ENCODE measurements at regions not wholly inside any gene's neighbourhood (a gene's known extent, or its start where the extent isn't known, plus 50 kb on each side); places are given as distances from the start of the nearest gene placed in this dataset.

- Histone ChIP-seq H3K4me3 (no peak overlapping the region), H3K27me3 (no peaks in the 10 kb centered on the region), H3K9me3 (no peaks in the 10 kb centered on the region), H3K27ac (peak overlapping the region in 1 of 12 donors; percentile 25), H3K4me1 (peaks cover 0 to 49% (median 30%) of the 10 kb centered on the region in 12 donors), H3K36me3 (no peaks in the 10 kb centered on the region)
- ATAC-seq (peak in 2 of 4 donors; percentile 16 to 42), DNase-seq (no peak)
- intact Hi-C loops (cut with DNase I): no loop called here
- TF ChIP-seq CTCF (IDR thresholded peaks at IDR 0.05): no peak
- TF ChIP-seq POLR2A (IDR thresholded peaks at IDR 0.05): no peak
- WGBS, 4 donors: 48 to 55% (median 50%) methylated on average over 7 of the region's 7 CpGs
These were observed 265.4 kb upstream of the PLET1 start for GRCh38 chr11:112525844-112526590.

- Histone ChIP-seq H3K36me3 (no peaks in the 10 kb centered on the region), H3K9me3 (no peaks in the 10 kb centered on the region), H3K27me3 (no peaks in the 10 kb centered on the region), H3K4me3 (no peak overlapping the region), H3K27ac (no peak overlapping the region), H3K4me1 (peaks cover 0 to 49% (median 30%) of the 10 kb centered on the region in 12 donors)
- no peak for TF ChIP-seq CTCF (IDR thresholded peaks at IDR 0.05)
- TF ChIP-seq POLR2A (IDR thresholded peaks at IDR 0.05): no peak
- 59 to 70% (median 67%) methylated on average over 2 of the region's 2 CpGs for WGBS, 4 donors
- peak in 2 of 4 donors; percentile 37 to 41 for ATAC-seq
- intact Hi-C loops (cut with DNase I): no loop called here
- DNase-seq: no peak
These were observed 266.2 kb upstream of the PLET1 start for GRCh38 chr11:112526699-112527416.

- Histone ChIP-seq H3K36me3 (no peaks in the 10 kb centered on the region), H3K27me3 (no peaks in the 10 kb centered on the region), H3K4me3 (no peak overlapping the region), H3K4me1 (peaks cover 0 to 35% (median 23%) of the 10 kb centered on the region in 12 donors), H3K27ac (no peak overlapping the region), H3K9me3 (no peaks in the 10 kb centered on the region)
- ATAC-seq: no peak
- no peak for TF ChIP-seq POLR2A (IDR thresholded peaks at IDR 0.05)
- no peak for TF ChIP-seq CTCF (IDR thresholded peaks at IDR 0.05)
- no peak for DNase-seq
- intact Hi-C loops (cut with DNase I): no loop called here
- WGBS, 4 donors: 80 to 83% (median 81%) methylated on average over 4 of the region's 4 CpGs
These were observed 268.4 kb upstream of the PLET1 start for GRCh38 chr11:112529071-112529470.

- no peak for TF ChIP-seq CTCF (IDR thresholded peaks at IDR 0.05)
- TF ChIP-seq POLR2A (IDR thresholded peaks at IDR 0.05): no peak
- no peak for ATAC-seq
- Histone ChIP-seq H3K36me3 (no peaks in the 10 kb centered on the region), H3K4me3 (no peak overlapping the region), H3K27me3 (no peaks in the 10 kb centered on the region), H3K4me1 (peaks cover 0 to 6% (median 0%) of the 10 kb centered on the region in 12 donors), H3K27ac (no peak overlapping the region), H3K9me3 (no peaks in the 10 kb centered on the region)
- intact Hi-C loops (cut with DNase I): no loop called here
- DNase-seq: no peak
- 53 to 92% (median 87%) methylated on average over 1 of the region's 1 CpG for WGBS, 4 donors
These were observed 271.8 kb upstream of the PLET1 start for GRCh38 chr11:112532506-112532905.
